Stimulated activated CD4-positive, alpha-beta T cell treated with anti-CD3 and anti-CD28 coated beads, Interleukin-1b, Interleukin-23, amount 100 ng/mL, for 48 hours (primary cell): ENCODE measurements at regions not wholly inside any gene's neighbourhood (a gene's known extent, or its start where the extent isn't known, plus 50 kb on each side); places are given as distances from the start of the nearest gene placed in this dataset.
"Not testable (repeated sequence)": the region's sequence is repeated elsewhere in the genome, so short reads cannot be mapped to it uniquely, and the experiment has no call there.

ENCODE experiments used
- DNase-seq: peaks from one replicate; pipeline ENCODE4 v3.0.0-alpha.2; 2020

DNA sequence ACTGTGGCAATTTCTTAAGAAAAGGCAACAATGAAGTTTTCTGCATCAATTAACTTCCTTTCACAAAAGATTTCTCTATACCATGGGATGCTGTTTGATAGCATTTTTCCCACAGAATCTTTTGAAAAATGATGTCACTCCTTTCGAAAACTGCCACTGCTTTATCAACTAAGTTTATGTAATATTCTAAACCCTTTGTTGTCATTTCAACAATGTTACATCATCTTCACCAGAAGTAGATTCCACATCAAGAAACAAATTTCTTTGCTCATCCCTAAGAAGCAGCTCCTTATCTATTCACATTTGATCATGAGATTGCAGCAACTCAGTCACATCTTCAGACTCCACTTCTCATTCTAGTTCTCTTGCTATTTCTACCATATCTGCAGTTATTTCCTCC, 116.1 kb upstream of the KCND3 start:
- DNase-seq, result no peak

DNA sequence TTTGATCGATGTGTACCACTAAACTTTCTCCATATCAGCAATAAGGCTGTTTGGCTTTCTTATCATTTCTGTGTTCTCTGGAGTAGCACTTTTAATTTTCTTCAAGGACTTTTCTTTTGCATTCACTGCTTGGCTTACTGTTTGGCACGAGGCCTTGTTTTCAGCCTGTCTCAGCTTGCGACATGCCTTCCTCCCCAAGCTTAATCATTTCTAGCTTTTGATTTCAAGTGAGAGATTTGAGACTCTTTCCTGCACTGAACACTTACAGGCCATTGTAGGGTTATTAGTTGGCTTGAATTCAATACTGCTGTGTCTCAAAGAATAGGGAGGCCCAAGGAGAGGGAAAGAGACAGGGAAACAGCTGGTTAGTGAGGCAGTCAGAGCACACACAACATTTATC, 120.6 kb upstream of the KCND3 start:
- no peak for DNase-seq

DNA sequence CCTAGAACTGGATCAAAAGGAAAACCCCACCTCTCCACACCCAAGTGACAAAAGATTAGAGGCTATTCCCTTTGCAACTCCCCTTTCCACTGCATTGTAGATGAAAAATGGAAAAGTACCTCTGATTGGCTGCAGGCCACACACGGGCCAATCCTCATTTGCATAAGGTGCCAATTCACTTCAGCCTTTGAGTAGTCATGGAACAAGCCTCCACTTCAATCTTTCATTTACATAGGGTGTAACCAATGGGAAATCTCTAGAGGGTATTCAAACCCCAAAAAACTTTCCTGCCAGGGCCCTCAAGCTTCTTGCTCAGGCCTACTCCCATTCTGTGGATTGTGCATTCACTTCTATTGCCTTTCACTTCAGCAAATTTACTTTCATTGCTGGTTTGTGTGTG, 122.3 kb upstream of the KCND3 start:
- DNase-seq, result no peak

DNA sequence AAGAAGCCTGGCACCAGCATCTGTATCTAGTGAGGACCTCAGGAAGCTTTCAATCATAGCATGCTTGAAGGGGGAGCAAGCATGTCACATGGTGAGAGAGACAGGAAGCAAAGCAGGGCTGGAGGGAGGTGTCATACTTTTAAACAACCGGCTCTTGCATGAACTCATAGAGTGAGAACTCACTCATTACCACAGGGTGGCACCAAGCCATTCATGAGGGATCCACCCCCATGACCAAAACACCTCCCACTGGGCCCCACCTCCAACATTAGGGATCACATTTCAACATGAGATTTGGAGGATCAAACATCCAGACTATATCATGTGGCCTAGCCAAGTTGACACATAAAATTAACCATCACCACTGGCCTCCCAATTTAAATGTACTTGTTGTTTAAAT, 125.1 kb upstream of the KCND3 start:
- no peak for DNase-seq

DNA sequence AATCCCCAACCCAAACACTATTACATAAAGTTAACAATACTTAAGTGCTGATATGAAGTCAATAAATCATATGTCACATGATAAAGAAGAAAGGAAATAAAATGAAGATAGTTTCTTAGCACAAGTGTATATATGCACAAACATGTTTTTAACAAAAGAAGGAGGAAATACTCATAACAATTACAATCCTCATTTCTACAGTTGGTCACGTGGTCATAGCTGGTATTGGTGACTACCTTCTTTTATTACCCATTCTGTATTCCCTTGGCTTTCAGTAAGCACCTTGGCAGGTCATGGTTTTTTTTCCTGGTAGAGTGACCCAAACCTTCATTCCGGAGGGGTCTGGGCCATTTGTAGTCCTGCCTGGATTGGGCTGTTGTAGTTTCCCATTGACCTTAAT, 137.1 kb upstream of the KCND3 start:
- DNase-seq, result no peak

DNA sequence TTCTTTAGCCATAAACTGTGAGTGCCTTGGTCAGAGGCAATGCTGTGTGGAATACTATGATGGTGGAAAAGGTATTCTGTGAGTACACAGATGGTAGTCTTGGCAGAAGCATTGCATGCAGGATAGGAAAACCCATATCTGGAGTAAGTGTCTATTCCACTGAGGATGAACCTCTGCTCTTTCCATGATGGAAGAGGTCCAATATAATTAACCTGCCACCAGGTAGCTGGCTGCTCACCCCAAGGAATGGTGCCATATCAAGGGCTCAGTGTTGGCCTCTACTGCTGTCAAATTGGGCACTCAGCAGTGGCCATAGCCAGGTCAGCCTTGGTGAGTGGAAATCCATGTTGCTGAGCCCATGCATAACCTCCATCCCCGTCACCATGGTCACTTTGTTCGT, 138.1 kb upstream of the KCND3 start:
- DNase-seq, result not testable (repeated sequence)

DNA sequence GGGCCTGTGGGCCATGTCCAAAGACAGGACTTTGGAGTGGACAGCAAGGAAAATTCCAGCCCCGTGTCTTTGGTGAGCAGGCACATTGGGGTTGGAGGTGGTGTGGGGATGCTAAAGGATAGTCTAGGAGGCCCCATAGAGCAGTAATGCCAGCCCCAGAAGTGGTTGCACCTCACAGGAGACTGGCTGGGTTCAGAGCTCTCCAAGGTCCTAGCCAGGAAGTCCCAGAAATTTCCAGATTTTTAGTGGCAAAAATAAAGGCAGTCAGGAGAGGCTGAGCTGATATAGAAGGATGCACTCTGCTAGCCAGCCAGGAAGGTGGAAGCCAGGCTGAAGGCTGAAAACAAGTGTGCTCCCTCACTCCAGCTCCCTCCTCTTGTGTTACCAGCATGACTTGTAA, 144.0 kb upstream of the KCND3 start:
- DNase-seq, result no peak

DNA sequence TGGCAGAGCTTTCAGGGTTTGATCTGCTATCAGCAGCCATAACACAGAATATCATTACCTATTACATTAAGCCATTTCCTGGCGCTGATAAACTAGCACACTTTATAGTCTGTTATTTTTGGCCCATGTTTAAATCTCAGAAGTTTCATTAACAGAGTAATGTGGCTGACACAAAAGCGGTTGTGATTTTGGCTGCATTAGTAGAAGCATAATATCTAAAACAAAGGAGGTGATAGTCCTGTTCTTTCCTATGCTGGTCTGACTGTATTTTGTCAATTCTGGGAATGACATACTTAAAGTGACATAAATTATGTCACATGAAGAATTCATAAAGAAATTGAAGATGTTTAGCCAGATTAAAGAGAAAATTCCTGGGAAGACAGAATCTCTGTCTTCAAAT, 151.3 kb upstream of the KCND3 start:
- DNase-seq, result no peak

DNA sequence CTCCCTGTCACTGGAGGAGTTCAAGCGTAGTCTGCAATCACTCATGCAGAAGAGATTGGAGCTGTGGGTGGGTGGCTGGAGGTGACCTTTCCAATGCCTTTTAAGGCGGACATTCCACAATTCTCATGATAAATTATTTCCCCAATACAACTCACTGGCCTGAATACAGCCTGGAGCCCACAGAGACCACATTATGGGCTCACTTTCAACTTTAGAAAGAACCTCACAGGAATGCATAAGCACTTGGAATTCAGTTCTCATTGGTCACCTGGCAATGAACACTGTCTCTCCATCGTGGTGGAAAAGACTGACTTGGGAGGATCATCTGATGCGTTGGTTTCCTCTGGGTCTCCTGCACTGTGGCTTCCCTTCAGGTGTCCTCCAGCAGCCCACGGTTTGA, 151.8 kb upstream of the KCND3 start:
- DNase-seq, result no peak

DNA sequence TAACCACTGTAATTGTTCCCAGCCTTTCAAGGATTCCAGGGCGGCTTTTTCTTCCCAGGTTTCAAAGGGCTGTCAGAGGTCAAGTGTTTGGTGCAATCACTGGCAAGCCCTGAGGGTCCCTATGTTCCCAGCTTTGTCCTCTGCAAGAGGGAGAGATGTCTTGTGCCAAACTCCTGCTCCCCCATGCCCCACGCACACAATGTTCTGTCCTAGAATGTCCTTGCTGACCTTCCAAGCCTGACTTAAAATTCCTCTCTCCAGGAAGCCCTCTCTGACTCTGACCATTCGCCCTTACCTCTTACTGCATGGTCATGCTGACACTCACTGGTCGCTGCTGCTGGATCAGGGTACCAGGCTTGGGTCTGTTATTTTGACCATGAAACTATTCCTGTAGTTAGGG, 152.5 kb upstream of the KCND3 start:
- DNase-seq, result no peak

DNA sequence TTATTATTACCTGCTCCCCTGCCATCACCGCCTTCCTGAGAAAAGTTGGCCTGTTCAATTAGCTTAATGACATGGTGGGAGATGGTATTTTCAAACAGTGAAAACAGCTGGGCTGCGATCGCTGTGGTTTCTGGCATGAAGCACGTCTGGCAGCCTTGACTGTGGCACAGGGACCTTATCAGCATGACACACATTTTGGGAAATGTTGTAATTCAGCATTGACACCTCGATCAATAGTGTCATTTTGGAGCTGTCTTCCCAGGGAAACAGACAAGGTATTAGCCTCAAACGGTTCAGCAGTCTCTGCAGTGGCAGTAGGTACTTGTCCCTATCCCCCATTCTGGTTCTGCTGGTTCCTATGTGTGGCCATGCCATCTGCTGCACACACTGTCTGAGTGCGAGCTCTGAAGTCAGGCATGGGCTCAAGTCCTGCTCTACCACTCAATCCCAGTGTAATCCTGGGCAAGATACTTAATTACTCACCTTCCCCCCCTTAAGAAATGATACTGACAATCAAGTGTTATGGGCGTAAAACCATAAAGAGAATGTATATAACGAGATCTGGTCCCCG, 154.5 kb upstream of the KCND3 start:
- DNase-seq, result no peak

DNA sequence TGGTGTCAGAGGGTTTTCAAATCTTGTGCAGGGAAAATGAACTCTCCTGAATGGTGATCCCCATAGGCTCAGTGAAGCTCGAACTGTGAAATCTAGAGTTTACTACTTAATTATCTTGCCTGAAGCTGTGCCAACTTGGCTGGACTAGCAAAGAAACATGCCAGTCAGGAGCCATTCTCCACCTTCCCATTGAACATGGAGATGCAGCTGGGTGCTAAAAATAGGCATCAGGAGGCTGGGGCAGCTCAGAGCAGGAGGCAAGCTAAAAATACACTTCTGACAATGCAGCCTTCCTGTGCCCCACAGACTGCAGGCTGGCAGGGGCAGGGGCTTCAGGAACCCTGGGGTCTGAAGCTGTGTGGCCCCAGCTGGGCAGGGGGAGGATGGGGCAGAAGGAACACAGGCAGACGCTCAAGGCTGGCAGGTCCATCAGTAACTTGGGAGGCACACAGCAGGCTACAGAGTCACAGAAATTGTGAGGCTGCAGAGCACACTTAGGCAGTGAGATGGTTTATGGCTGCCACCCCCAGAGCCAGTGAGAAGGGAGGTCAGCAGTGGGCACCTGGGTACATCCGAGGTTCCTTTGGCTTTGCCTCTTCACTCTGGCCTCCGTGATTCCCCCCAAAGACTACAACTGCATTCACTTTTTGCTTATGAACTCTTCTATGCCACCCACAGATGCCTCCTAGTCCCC, 155.4 kb upstream of the KCND3 start:
- DNase-seq, result no peak

DNA sequence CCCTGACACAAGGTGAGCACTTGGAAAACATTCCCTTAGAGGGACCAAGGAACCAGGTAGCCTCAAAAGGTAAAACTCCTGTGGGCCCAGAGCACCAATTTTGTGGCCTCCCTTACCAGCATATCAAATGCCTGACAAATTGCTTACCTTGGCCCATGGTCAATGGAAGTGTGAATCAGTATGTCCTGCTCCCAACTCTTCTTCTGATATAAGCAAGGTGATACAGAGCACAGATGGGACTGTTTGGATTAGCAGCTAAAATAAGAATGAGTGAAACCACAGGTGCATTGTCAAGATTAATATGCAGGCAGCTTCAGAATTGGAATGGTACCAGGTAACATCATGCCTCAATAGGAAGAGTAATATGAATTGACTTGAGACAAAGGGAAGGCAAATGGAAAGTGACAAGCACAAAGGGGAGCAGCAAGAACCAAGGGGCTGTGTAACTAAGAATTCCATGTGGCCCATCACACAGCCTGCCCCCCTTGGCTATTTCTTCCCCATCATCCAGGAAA, 156.8 kb upstream of the KCND3 start:
- DNase-seq, result no peak

DNA sequence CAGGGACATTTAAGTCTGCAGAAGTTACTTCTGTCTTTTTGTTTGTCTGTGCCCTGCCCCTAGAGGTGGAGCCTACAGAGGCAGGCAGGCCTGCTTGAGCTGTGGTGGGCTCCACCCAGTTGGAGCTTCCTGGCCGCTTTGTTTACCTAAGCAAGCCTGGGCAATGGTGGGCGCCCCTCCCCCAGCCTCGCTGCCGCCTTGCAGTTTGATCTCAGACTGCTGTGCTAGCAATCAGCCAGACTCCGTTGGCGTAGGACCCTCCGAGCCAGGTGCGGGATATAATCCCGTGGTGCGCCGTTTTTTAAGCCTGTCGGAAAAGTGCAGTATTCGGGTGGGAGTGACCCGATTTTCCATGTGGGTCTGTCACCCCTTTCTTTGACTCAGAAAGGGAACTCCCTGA, 170.7 kb upstream of the KCND3 start:
- DNase-seq, result not testable (repeated sequence)

DNA sequence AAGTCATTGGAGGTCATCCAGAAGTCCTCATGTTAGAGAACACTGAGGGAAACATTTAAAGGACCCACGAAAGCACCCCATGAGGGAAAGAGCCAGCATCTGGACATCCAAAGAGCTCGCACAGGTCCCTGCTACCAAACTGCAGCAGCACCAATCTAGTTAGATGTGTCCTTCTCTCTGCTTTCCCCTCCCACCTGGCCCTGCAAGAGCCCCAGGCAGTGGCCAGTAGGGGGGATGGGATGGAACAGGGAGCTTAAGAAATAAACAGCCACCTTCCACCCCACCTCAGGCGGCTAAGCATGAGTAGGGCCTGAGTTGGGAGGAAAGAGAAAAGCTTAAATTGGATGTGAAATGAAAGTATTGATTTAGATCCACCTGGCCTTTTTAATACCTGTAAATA, 175.9 kb upstream of the KCND3 start:
- no peak for DNase-seq

DNA sequence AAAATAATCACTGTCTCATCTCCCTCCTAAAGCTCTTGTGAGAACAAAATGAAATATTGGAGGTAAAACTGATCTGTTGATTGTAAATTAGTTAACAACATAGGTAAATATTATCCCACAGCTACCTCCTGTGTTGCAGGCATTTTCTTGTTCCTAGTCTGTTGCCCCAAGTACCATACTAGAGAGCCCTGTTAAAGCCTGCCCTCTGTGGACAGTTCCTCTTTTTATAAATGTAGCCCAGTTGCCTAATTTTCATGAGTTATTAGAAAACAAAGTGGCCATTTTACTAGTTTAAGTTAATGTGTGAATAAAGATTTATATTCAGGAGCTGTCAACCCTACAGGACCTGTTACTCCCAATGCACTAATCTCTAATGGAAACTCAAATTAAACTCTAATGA, 180.0 kb upstream of the KCND3 start:
- no peak for DNase-seq

DNA sequence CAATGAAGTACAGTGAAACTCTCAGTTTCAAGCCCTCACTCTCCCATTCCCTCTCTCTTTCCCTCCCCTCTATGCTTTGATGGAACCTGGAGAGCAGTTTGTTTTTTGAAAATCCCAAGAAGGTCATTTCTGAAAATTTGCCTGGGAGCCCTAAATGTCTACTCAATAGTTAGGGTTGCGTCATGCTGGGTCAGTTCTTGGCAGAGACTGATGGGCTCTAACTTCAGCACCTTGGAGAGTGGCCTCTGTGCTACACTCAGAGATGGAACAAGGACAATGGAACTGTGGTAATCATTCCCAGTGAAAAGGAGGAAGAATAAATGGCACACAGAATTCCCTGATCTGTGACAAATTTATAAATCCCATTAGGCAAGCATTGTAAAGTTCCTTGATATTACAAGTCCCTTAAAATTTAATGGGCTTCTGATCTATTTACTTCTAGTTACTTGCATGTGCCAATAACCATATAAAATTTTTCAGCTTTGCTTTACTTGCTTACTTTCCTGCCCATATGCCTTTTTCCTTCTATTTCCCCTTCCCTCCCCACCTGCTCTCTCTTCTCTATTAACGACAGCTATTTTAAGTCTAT, 182.9 kb upstream of the KCND3 start:
- DNase-seq, result no peak

DNA sequence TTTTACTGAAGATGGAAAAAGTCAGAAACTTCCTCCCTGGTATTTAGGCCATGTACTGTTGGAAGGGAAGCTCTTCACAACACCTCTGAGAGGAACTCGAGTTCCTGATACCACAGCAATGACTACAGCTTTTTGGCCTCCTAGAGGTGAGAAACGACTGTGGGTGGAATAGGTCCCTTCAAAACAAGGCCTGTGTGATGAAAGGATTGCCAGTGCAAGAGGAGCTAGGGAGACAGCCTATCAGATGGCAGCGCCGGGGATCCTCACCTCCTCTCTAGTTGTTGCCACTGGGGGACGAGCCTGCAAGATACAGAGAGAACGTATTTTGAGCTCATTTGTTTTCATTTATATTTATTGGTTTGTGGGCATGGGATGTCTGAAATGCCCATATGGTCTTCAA, 187.8 kb upstream of the KCND3 start:
- no peak for DNase-seq

DNA sequence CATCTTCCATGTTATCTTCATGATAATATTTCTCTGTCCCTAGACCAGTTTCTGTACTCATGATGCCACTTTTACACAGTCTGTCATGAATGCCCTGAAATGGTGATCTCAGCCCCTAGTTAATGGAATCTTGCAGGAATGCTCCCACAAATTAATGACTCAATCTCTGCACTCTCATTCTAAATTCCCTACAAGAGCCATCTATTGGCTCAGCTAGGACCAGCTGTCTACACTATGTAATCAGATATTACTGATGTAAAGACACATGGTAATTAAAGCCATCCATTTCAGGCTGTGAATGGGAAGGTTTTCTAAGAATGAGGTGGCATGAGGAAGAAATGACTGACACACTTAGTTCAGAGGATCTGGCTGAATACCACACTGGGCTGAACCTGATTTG, 199.1 kb upstream of the KCND3 start:
- no peak for DNase-seq

DNA sequence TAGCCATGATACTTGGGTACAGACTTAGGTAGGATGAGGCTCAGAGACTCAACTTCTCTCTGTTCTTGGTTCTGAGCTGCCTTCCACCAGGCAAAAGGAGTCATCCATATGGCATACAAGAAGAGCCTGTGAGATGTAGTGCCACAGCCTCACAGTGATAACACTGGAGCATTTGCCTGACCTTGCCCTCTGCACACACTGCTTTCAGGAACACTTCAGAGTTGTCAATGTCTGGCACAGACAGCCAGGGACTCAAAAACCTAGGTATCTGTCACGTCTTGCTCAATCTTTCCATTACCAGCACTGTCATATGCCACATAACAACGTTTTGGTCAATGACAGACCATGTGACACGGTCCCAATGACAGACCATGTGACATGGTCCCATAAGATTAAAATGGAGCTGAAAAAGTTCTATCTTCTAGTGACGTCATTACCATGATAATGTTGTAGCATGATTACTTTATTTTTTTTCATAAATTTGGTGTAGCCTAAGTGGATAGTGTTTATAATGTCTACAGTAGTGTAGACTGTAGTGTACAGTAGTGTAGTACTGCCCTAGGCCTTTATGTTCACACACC, 199.9 kb upstream of the CTTNBP2NL start:
- DNase-seq, result no peak

DNA sequence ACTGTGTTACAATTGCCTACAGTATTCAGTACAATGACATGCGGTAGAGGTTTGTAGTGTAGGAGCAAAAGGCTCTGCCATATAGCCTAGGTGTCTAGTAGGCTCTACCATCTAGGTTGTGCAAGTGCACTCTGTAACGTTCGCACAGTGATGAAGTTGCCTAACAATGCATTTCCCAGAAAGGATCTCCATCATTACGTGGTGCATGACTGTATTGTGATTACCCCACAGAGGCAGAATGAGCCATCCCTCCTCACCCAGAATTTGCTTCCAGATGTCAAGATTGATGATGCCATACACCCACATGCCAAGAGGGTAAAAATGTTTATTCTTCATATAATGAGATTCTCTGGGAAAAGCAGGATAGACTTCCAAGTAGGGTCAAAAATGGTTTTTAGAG, 199.3 kb upstream of the CTTNBP2NL start:
- DNase-seq, result no peak

DNA sequence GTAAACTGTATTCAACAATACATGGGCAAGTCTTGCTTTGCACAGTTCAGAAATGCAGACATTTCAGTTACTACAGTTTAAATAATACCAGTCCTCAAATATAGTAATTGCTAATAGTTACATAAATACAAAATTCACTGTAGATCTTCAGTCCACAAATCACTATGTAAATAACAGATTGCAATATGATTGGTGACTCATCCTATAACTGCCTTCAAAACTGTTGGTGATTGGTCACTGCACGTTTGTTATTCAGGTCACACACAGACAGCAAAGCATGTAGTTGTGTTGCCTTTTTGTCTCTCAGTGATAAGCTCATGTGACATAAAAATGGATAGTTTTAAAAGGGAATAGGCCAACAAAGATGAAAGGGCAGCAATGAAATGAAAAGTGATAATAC, 186.5 kb upstream of the CTTNBP2NL start:
- DNase-seq, result no peak

DNA sequence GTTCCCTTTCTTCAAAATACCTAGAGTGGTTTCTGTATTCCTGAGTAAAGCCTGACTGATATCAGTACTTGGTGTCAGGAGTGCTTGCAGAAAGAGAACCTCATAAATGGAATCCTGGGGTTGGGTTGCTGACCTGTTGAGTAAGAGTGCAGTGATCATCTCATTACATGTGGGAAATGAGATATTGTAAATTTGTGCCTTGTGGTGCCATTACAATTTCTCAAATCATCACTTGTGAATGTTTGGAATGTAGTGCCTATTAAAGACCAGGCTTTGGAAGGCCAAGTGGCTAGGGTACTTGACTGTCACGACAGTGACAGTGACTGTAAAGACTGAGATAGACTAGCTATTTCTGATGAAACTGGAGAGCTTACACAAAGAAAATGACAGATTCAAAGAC, 176.7 kb upstream of the CTTNBP2NL start:
- no peak for DNase-seq

DNA sequence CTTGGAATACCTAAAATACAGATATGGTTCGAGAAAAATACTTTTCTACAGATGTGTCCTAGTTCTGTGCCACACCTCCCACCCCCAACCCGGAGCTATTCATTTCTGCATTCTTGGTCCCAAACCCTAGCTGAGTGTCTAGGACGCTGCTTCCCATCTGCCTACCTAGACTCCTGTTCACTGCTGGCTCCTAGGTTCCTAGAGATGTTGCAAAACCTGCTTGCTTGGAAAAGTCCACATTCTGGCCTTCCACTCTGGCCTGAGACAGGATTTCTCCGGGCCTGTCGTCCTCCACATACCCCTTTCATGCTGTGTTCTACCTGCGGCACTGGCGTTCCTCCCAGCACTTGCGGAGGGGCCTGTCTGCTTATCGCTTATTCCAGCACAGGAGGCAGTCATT, 165.8 kb upstream of the CTTNBP2NL start:
- DNase-seq, result no peak
